Endothelial cell of umbilical vein (primary cell): ENCODE measurements at regions not wholly inside any gene's neighbourhood (a gene's known extent, or its start where the extent isn't known, plus 50 kb on each side); places are given as distances from the start of the nearest gene placed in this dataset.

Experiments used
- BruUV-seq: library from RNA; stranded (reverse); fragments of 400-500 nt; replicated peaks from 2 replicates; lab custom pipeline; 2021; lab: Mats Ljungman, UMichigan
- CTCF ChIA-PET: fragments of 300-600, 350-600 bp; sonication (Branson Sonifier 250); formaldehyde crosslinking; loops from one replicate; lab custom pipeline; 2021; ENCODE audit warnings: antibody characterized with exemption, inconsistent platforms; lab: Charles Lee
- POLR2A ChIA-PET: fragments of 300-600, 350-600 bp; sonication (Branson Sonifier 250); formaldehyde crosslinking; loops from one replicate; lab custom pipeline; 2021; ENCODE audit warnings: antibody characterized with exemption, inconsistent platforms; lab: Charles Lee
- DNase-seq: peaks from one replicate; pipeline ENCODE4 v3.0.0-alpha.2; 2011; ENCODE audit warnings: low read depth, low spot score
- FAIRE-seq: peaks from 2 replicates; lab custom pipeline; 2011; peaks lifted over from hg19 to GRCh38; lab: Jason Lieb, UNC
- H2AFZ ChIP-seq: 2 replicates; pipeline ENCODE4 v1.6.0; 2012; ENCODE audit warnings: low read depth, low read length, control low read depth, inconsistent platforms
- H3K27ac ChIP-seq: 2 replicates; pipeline ENCODE4 v1.5.1; 2011; ENCODE audit warnings: low read depth, mild to moderate bottlenecking, control low read depth, low read length, moderate library complexity; ENCODE audit not compliant: insufficient read depth
- H3K27me3 ChIP-seq, 2 experiments: 2 replicates each; pipeline versions ENCODE4 v1.6.0 to v1.6.1; 2011; ENCODE audit warnings: low read length in 2 of 2, mixed read lengths in 1 of 2; ENCODE audit not compliant: control insufficient read depth in 2 of 2, insufficient read depth in 2 of 2
- H3K36me3 ChIP-seq, 2 experiments: 2 replicates in 1 of 2; 3 replicates in 1 of 2; pipeline ENCODE4 v1.5.1; 2011; ENCODE audit warnings: low read length in 2 of 2, mild to moderate bottlenecking in 1 of 2, moderate library complexity in 1 of 2; ENCODE audit not compliant: control insufficient read depth in 2 of 2, insufficient read depth in 2 of 2; ENCODE audit errors: extremely low read depth in 1 of 2
- H3K4me1 ChIP-seq: 3 replicates; pipeline ENCODE4 v1.5.1; 2011; ENCODE audit warnings: mild to moderate bottlenecking, low read length; ENCODE audit not compliant: control insufficient read depth, insufficient read depth; ENCODE audit errors: extremely low read depth
- H3K4me2 ChIP-seq: 2 replicates; pipeline ENCODE4 v1.6.1; 2011; ENCODE audit warnings: low read length, control low read depth, mixed read lengths; ENCODE audit not compliant: insufficient read depth
- H3K4me3 ChIP-seq, 3 experiments: fragments of 200-600 bp in 1 of 3; sonication (generic), shearing (Covaris generic) in 1 of 3; replicated peaks in 1 of 3; 2 replicates each; pipeline ENCODE4 v1.5.1; 2011 to 2016; ENCODE audit warnings: control low read depth in 3 of 3, low read length in 3 of 3, mild to moderate bottlenecking in 2 of 3, inconsistent platforms in 1 of 3, low read depth in 1 of 3, moderate library complexity in 1 of 3; ENCODE audit not compliant: insufficient read depth in 1 of 3
- H3K79me2 ChIP-seq: 2 replicates; pipeline ENCODE4 v1.6.0; 2012; ENCODE audit warnings: low read length, inconsistent platforms; ENCODE audit not compliant: control insufficient read depth, insufficient read depth
- H3K9ac ChIP-seq: replicated peaks from 2 replicates; pipeline ENCODE3; 2011; ENCODE audit warnings: low read length, control low read depth; ENCODE audit not compliant: insufficient read depth; ENCODE audit errors: extremely low read depth
- H3K9me1 ChIP-seq: replicated peaks from 3 replicates; pipeline ENCODE4 v1.6.0; 2011; ENCODE audit warnings: mild to moderate bottlenecking, low read length; ENCODE audit not compliant: control insufficient read depth, insufficient read depth; ENCODE audit errors: extremely low read depth
- H3K9me3 ChIP-seq: replicated peaks from 2 replicates; pipeline ENCODE4 v1.5.1; 2012; ENCODE audit warnings: low read length, inconsistent platforms; ENCODE audit not compliant: control insufficient read depth, insufficient read depth
- H4K20me1 ChIP-seq: replicated peaks from 2 replicates; pipeline ENCODE3; 2011; ENCODE audit warnings: mild to moderate bottlenecking, low read length; ENCODE audit not compliant: control insufficient read depth, insufficient read depth; ENCODE audit errors: extremely low read depth
- CTCF ChIP-seq, 2 donors: IDR thresholded peaks; 1 replicate in 1 of 2; 2 replicates in 1 of 2; pipeline ENCODE4 v1.5.1; 2011; ENCODE audit warnings: low read length in 2 of 2, mild to moderate bottlenecking in 2 of 2, moderate library complexity in 2 of 2, control low read depth in 1 of 2, inconsistent platforms in 1 of 2, low read depth in 1 of 2; ENCODE audit not compliant: insufficient read depth in 1 of 2; ENCODE audit errors: extremely low read depth in 1 of 2
- EZH2 ChIP-seq: IDR thresholded peaks from 2 replicates; pipeline ENCODE4 v1.6.1; 2012; ENCODE audit warnings: borderline replicate concordance, low read depth, mild to moderate bottlenecking, moderate library complexity, low read length, inconsistent platforms; ENCODE audit not compliant: severe bottlenecking
- FOS ChIP-seq: IDR thresholded peaks from 2 replicates; pipeline ENCODE4 v1.6.1; 2011; ENCODE audit warnings: mild to moderate bottlenecking, low read length, moderate library complexity, borderline replicate concordance; ENCODE audit not compliant: insufficient read depth
- GATA2 ChIP-seq: IDR thresholded peaks from 2 replicates; pipeline ENCODE4 v1.7.0; 2011; ENCODE audit warnings: low read depth, mild to moderate bottlenecking, moderate library complexity, mixed read lengths, low read length; ENCODE audit not compliant: insufficient read length, insufficient read depth
- JUN ChIP-seq: IDR thresholded peaks from 2 replicates; pipeline ENCODE4 v1.6.1; 2011; ENCODE audit warnings: borderline replicate concordance, low read depth; ENCODE audit not compliant: insufficient read length, insufficient read depth
- MAX ChIP-seq: IDR thresholded peaks from 2 replicates; pipeline ENCODE4 v1.6.1; 2011; ENCODE audit not compliant: insufficient read depth, insufficient read length
- MYC ChIP-seq: IDR thresholded peaks from one replicate; pipeline ENCODE4 v1.6.1; 2011; ENCODE audit warnings: mild to moderate bottlenecking, low read depth, low read length
- POLR2A ChIP-seq: IDR thresholded peaks from 2 replicates; pipeline ENCODE4 v1.6.1; 2012; ENCODE audit warnings: low read depth, mild to moderate bottlenecking, control low read depth, low read length
- POLR2AphosphoS5 ChIP-seq: IDR thresholded peaks from 2 replicates; pipeline ENCODE4 v1.6.1; 2012; ENCODE audit warnings: low read depth, mild to moderate bottlenecking, control low read depth, low read length, moderate library complexity; ENCODE audit not compliant: insufficient read depth
- dilution Hi-C: fragments of 300-500 bp; cut with MboI; formaldehyde crosslinking; loops from one replicate; pipeline ENCODE4 v1.15.0; 2019; ENCODE audit warnings: low sequenced_read_pairs; ENCODE audit not compliant: extremely low pct_ligation_motif_present
- intact Hi-C: fragments of 100-400 bp; cut with micrococcal nuclease; formaldehyde crosslinking; loops from one replicate; pipeline ENCODE4 v1.10.0; 2022

GRCh38 chr2:65488527-65488926, 56.1 kb upstream of the SPRED2 start:
- DNase-seq, result no peak
- no peaks in the 10 kb centered on the region for H3K9me3 ChIP-seq
- H3K4me2 ChIP-seq, result no peak overlapping the region
- H4K20me1 ChIP-seq, result no peaks in the 10 kb centered on the region
- H3K79me2 ChIP-seq, result no peaks in the 10 kb centered on the region
- no peak overlapping the region for H3K9ac ChIP-seq
- no peak overlapping the region for H3K4me3 ChIP-seq
- CTCF ChIA-PET, result no interaction called here
- BruUV-seq, result no TSS peak
- intact Hi-C loops (no loop called here), dilution Hi-C loops (no loop called here)
- no peak for FAIRE-seq
- H3K27ac ChIP-seq, result no peak overlapping the region
- TF ChIP-seq FOS (no peak), EZH2 (no peak), MYC (no peak), GATA2 (no peak), JUN (no peak), POLR2A (no peak), MAX (no peak), CTCF (IDR thresholded peaks at IDR 0.05; ENCODE audit: extremely low read depth in 1 of 2, insufficient read depth in 1 of 2, low read depth in 1 of 2, low read length in 2 of 2) (no peak), POLR2AphosphoS5 (no peak)
- H3K9me1 ChIP-seq, result no peaks in the 10 kb centered on the region
- H3K27me3 ChIP-seq, result peaks cover 0 to 4% of the 10 kb centered on the region in 2 experiments
- no peaks in the 10 kb centered on the region for H3K36me3 ChIP-seq
- POLR2A ChIA-PET, result no interaction called here
- no peak overlapping the region for H2AFZ ChIP-seq
- H3K4me1 ChIP-seq, result peaks cover 5% of the 10 kb centered on the region
